Panc1 (cell line): ENCODE measurements at regions not wholly inside any gene's neighbourhood (a gene's known extent, or its start where the extent isn't known, plus 50 kb on each side); places are given as distances from the start of the nearest gene placed in this dataset.

Source experiments
- ATAC-seq: fragments of 200-7000 bp; cut with Tn5 transposase; 2 replicates; pipeline ENCODE4 v1.9.1; 2020; ENCODE audit warnings: mild to moderate bottlenecking, moderate library complexity
- BruUV-seq: library from RNA; stranded (reverse); fragments of 400-500 nt; replicated peaks from 2 replicates; lab custom pipeline; 2021; lab: Mats Ljungman, UMichigan
- CTCF ChIA-PET: fragments of 300-600 bp; sonication (Branson Sonifier 250); formaldehyde crosslinking; loops from one replicate; lab custom pipeline; 2022; ENCODE audit warnings: antibody characterized with exemption; lab: Charles Lee
- POLR2A ChIA-PET: fragments of 300-600 bp; sonication (Branson Sonifier 250); formaldehyde crosslinking; loops from one replicate; lab custom pipeline; 2022; ENCODE audit warnings: antibody characterized with exemption; lab: Charles Lee
- DNase-seq: peaks from one replicate; pipeline ENCODE4 v3.0.0-alpha.2; 2010; ENCODE audit warnings: low read depth, low spot score
- H3K27ac ChIP-seq: 2 replicates; pipeline ENCODE4 v1.5.1; 2011; ENCODE audit warnings: mild to moderate bottlenecking, low read length, inconsistent platforms
- H3K27me3 ChIP-seq: fragments of 200-500 bp; sonication (Bioruptor generic); 2 replicates; pipeline ENCODE4 v1.6.0; 2014; ENCODE audit warnings: low read length, inconsistent platforms; ENCODE audit not compliant: control insufficient read depth, insufficient read depth
- H3K36me3 ChIP-seq: fragments of 200-500 bp; sonication (Bioruptor generic); 2 replicates; pipeline ENCODE4 v1.5.1; 2014; ENCODE audit warnings: inconsistent platforms, mild to moderate bottlenecking, low read length, moderate library complexity; ENCODE audit not compliant: control insufficient read depth, insufficient read depth
- H3K4me1 ChIP-seq: 2 replicates; pipeline ENCODE4 v1.5.1; 2011; ENCODE audit warnings: inconsistent platforms, mild to moderate bottlenecking, low read length, moderate library complexity; ENCODE audit not compliant: control insufficient read depth, insufficient read depth
- H3K4me3 ChIP-seq, 2 experiments: 2 replicates each; pipeline ENCODE4 v1.5.1; 2011 to 2012; ENCODE audit warnings: low read depth in 2 of 2, low read length in 2 of 2, mild to moderate bottlenecking in 2 of 2, inconsistent platforms in 1 of 2, moderate library complexity in 1 of 2
- H3K9me3 ChIP-seq: fragments of 200-500 bp; sonication (Bioruptor generic); 2 replicates; pipeline ENCODE4 v1.5.1; 2014; ENCODE audit warnings: low read depth, mild to moderate bottlenecking, inconsistent platforms, low read length, moderate library complexity; ENCODE audit not compliant: control insufficient read depth, insufficient read depth
- POLR2AphosphoS5 ChIP-seq: IDR thresholded peaks from 2 replicates; pipeline ENCODE4 v1.6.1; 2012; ENCODE audit warnings: mild to moderate bottlenecking, low read depth, low read length, moderate library complexity
- REST ChIP-seq, 2 experiments: IDR thresholded peaks; 2 replicates each; pipeline ENCODE4 v1.6.1; 2011 to 2012; ENCODE audit warnings: low read depth in 2 of 2, control low read depth in 1 of 2, low read length in 1 of 2, mild to moderate bottlenecking in 1 of 2, moderate library complexity in 1 of 2; ENCODE audit not compliant: insufficient read depth in 1 of 2
- SIN3A ChIP-seq: IDR thresholded peaks from 2 replicates; pipeline ENCODE4 v1.6.1; 2012; ENCODE audit warnings: low read depth, mild to moderate bottlenecking, low read length, moderate library complexity, borderline replicate concordance; ENCODE audit not compliant: insufficient read depth
- TCF7L2 ChIP-seq: IDR thresholded peaks from 2 replicates; pipeline ENCODE4 v1.6.1; 2011; ENCODE audit warnings: mild to moderate bottlenecking, low read depth, low read length, inconsistent platforms
- in situ Hi-C: cut with HindIII; loops from 2 replicates; pipeline ENCODE4 v1.10.0; 2016; ENCODE audit warnings: low sequenced_read_pairs, low pct_unique_long_range_greater_than_20kb
- intact Hi-C: fragments of 100-400 bp; cut with micrococcal nuclease; formaldehyde crosslinking; loops from one replicate; pipeline ENCODE4 v1.10.0; 2022; ENCODE audit not compliant: unreplicated experiment
- TF ChIP-seq, protein P1 (sequence below): fragments of 450-650 bp; IDR thresholded peaks from 2 replicates; pipeline ENCODE4 v1.5.1; 2017; ENCODE audit warnings: mild to moderate bottlenecking

DNA sequence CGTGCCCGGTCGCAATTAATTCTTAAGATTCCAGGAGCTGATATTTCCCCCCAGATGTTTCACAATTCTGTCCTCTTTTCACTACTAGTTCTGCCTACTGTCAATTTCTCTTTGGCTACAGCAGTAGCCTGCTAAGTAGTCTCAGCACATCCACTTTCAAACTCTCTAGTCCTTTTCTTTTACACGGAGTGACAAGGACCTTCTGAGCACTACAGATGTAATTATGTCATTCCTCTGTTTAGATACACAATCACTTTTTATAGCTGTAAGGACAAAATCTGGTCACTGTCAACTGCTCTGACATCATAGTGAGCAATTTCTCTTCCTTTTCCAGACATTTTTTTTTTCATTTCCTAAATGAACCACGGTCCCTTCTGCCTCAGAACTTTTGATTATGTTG lies 421.7 kb upstream of the CHRM3 start:
- no peak for TF ChIP-seq SIN3A
- no peak for TF ChIP-seq REST (IDR thresholded peaks at IDR 0.05; ENCODE audit: insufficient read depth in 1 of 2, low read depth in 2 of 2, low read length in 1 of 2)
- TF ChIP-seq, protein P1, sequence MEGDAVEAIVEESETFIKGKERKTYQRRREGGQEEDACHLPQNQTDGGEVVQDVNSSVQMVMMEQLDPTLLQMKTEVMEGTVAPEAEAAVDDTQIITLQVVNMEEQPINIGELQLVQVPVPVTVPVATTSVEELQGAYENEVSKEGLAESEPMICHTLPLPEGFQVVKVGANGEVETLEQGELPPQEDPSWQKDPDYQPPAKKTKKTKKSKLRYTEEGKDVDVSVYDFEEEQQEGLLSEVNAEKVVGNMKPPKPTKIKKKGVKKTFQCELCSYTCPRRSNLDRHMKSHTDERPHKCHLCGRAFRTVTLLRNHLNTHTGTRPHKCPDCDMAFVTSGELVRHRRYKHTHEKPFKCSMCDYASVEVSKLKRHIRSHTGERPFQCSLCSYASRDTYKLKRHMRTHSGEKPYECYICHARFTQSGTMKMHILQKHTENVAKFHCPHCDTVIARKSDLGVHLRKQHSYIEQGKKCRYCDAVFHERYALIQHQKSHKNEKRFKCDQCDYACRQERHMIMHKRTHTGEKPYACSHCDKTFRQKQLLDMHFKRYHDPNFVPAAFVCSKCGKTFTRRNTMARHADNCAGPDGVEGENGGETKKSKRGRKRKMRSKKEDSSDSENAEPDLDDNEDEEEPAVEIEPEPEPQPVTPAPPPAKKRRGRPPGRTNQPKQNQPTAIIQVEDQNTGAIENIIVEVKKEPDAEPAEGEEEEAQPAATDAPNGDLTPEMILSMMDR, result no peak
- no peak for TF ChIP-seq TCF7L2
- no peak for TF ChIP-seq POLR2AphosphoS5
- no peak for ATAC-seq
- no peak overlapping the region for H3K4me3 ChIP-seq
- no peaks in the 10 kb centered on the region for H3K9me3 ChIP-seq
- H3K27me3 ChIP-seq, result no peaks in the 10 kb centered on the region
- no peaks in the 10 kb centered on the region for H3K4me1 ChIP-seq
- H3K36me3 ChIP-seq, result no peaks in the 10 kb centered on the region
- ChIA-PET POLR2A (no interaction called here), CTCF (no interaction called here)
- in situ Hi-C loops, result no loop called here
- intact Hi-C loops, result no loop called here
- BruUV-seq, result no TSS peak
- no peak for DNase-seq
- H3K27ac ChIP-seq, result no peak overlapping the region

GRCh38 chr1:238962941-238963340 lies 423.4 kb upstream of the CHRM3 start:
- Histone ChIP-seq H3K4me3 (no peak overlapping the region), H3K4me1 (no peaks in the 10 kb centered on the region), H3K27ac (no peak overlapping the region), H3K27me3 (no peaks in the 10 kb centered on the region), H3K36me3 (no peaks in the 10 kb centered on the region), H3K9me3 (no peaks in the 10 kb centered on the region)
- in situ Hi-C loops, result no loop called here
- DNase-seq (no peak), ATAC-seq (no peak)
- ChIA-PET CTCF (no interaction called here), POLR2A (no interaction called here)
- intact Hi-C loops, result no loop called here
- TF ChIP-seq, protein P1, result no peak
- TF ChIP-seq REST (IDR thresholded peaks at IDR 0.05; ENCODE audit: insufficient read depth in 1 of 2, low read depth in 2 of 2, low read length in 1 of 2) (no peak), SIN3A (no peak), TCF7L2 (no peak)
- no TSS peak for BruUV-seq
